HG02870 (cell line): ENCODE measurements at regions not wholly inside any gene's neighbourhood (a gene's known extent, or its start where the extent isn't known, plus 50 kb on each side); places are given as distances from the start of the nearest gene placed in this dataset.

Source experiments
- ATAC-seq: cut with Tn5 transposase; IDR thresholded peaks from one replicate; pipeline ENCODE4 v1.9.1; 2021; ENCODE audit warnings: mild to moderate bottlenecking, moderate library complexity; ENCODE audit not compliant: unreplicated experiment

GRCh38 chr13:95352486-95352885 lies 51.2 kb upstream of the ABCC4 start:
- ATAC-seq, result no peak

GRCh38 chr13:95354156-95354555 lies 52.9 kb upstream of the ABCC4 start:
- no peak for ATAC-seq

GRCh38 chr13:95354680-95355487 lies 53.6 kb upstream of the ABCC4 start:
- no peak for ATAC-seq

- no peak for ATAC-seq
These were observed 54.2 kb upstream of the ABCC4 start for GRCh38 chr13:95355494-95355893.

- no peak for ATAC-seq
These were observed 55.7 kb upstream of the ABCC4 start for GRCh38 chr13:95356916-95357315.

GRCh38 chr13:95357875-95358274 lies 56.6 kb upstream of the ABCC4 start:
- no peak for ATAC-seq

GRCh38 chr13:95360052-95360451 lies 58.8 kb upstream of the ABCC4 start:
- no peak for ATAC-seq

- no peak for ATAC-seq
These were observed 59.3 kb upstream of the ABCC4 start for GRCh38 chr13:95360464-95361097.

- ATAC-seq, result no peak
These were observed 60.4 kb upstream of the ABCC4 start for GRCh38 chr13:95361686-95362085.

- ATAC-seq, result no peak
These were observed 61.4 kb upstream of the ABCC4 start for GRCh38 chr13:95362666-95363065.

GRCh38 chr13:95367309-95367843 lies 66.1 kb upstream of the ABCC4 start:
- ATAC-seq, result no peak

- ATAC-seq, result no peak
These were observed 67.7 kb upstream of the ABCC4 start for GRCh38 chr13:95368998-95369397.

GRCh38 chr13:95375706-95376105 lies 74.5 kb upstream of the ABCC4 start:
- ATAC-seq, result no peak

- ATAC-seq, result no peak
These were observed 77.4 kb upstream of the ABCC4 start for GRCh38 chr13:95378603-95379002.

- ATAC-seq, result peak; percentile 77
These were observed 79.4 kb upstream of the ABCC4 start for GRCh38 chr13:95380468-95381211.

GRCh38 chr13:95381212-95381527 lies 79.9 kb upstream of the ABCC4 start:
- no peak for ATAC-seq

GRCh38 chr13:95382411-95382810 lies 81.2 kb upstream of the ABCC4 start:
- ATAC-seq, result no peak

GRCh38 chr13:95382916-95383315 lies 81.7 kb upstream of the ABCC4 start:
- ATAC-seq, result no peak

GRCh38 chr13:95385373-95385772 lies 84.1 kb upstream of the ABCC4 start:
- no peak for ATAC-seq

GRCh38 chr13:95385798-95386197 lies 84.5 kb upstream of the ABCC4 start:
- ATAC-seq, result no peak

- ATAC-seq, result peak; percentile 45
These were observed 85.1 kb upstream of the ABCC4 start for GRCh38 chr13:95386370-95386769.

- ATAC-seq, result no peak
These were observed 86.5 kb upstream of the ABCC4 start for GRCh38 chr13:95387733-95388207.
